ENCODE measurements at regions not wholly inside any gene's neighbourhood (a gene's known extent, or its start where the extent isn't known, plus 50 kb on each side); places are given as distances from the start of the nearest gene placed in this dataset.

DNA sequence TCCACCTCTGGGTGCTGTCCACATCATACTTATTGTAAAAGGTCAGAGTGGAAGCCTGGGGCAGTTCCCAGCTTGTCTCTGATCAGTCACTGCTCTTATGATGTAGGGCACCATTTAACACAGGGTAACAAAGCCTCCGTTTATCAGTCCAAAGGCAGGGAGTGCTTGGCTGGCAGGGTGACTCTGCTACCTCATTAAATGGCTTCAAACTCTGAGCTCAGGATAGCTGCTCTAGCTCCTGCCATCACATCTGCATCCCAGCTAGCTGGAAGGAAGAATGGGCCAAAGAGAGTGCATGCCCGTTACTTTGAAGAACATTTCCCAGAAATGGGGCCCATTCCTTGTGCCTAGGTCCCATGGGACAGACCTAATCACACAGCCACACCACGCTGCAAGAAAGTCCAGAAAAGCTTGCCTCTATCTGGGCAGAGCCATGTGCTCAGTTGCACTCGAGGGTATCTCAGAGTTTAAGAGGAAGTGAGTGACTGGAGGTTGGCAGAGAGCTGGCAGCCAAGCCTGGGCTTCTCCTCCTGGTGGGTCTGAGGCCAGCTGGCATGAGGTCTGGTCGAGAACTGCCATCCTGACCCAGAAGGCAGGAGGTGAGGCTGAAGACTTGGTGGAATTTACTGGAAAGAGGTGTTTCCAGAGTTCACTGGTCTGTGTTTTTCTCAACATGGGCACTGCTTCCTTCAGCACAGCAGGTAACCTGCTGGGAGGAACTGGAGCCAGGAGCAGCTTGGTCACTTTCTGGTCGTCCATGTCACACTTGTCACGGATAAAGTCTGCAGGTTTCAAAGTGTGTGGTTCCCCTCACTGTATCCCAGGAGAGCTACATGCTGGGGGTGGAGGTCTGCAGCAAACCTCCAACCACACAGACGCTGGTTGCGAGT lies 935.7 kb downstream of the BRD1 start:
- TF ChIP-seq, protein P1, sequence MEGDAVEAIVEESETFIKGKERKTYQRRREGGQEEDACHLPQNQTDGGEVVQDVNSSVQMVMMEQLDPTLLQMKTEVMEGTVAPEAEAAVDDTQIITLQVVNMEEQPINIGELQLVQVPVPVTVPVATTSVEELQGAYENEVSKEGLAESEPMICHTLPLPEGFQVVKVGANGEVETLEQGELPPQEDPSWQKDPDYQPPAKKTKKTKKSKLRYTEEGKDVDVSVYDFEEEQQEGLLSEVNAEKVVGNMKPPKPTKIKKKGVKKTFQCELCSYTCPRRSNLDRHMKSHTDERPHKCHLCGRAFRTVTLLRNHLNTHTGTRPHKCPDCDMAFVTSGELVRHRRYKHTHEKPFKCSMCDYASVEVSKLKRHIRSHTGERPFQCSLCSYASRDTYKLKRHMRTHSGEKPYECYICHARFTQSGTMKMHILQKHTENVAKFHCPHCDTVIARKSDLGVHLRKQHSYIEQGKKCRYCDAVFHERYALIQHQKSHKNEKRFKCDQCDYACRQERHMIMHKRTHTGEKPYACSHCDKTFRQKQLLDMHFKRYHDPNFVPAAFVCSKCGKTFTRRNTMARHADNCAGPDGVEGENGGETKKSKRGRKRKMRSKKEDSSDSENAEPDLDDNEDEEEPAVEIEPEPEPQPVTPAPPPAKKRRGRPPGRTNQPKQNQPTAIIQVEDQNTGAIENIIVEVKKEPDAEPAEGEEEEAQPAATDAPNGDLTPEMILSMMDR (IDR thresholded peaks at IDR 0.05; ENCODE audit: low read length), result no peak
- TF ChIP-seq EZH2phosphoT487 (IDR thresholded peaks at IDR 0.05; ENCODE audit: low read length), result no peak
- TF ChIP-seq EZH2 (optimal IDR thresholded peaks at IDR 0.05; ENCODE audit: low read depth, low read length), result no peak

All from MM.1S (cell line).